ENCODE measurements at regions not wholly inside any gene's neighbourhood (a gene's known extent, or its start where the extent isn't known, plus 50 kb on each side); places are given as distances from the start of the nearest gene placed in this dataset.
A peak's percentile ranks its signal among the peaks of the same experiment; 100 is the strongest.

DNA sequence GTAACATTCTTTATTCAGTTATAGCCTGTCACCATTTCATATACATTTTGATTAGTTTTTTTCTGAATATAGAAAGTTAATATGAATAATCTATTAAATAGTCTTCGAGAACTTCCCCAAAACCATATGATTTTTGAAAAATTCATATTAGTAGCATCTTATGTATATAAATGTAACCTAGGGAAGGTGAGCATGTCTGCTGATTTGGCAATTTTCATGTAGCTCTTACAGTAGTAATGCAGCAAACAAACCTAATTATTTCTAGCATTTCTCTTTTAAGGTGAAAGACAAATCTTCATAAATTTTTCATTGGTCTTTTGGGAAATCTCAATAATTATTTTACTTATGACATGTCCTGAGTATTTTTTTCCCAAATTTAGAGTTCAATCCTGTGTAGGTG is 939.0 kb downstream of the TBC1D32 start:
- CTCF ChIA-PET = interaction anchor here (0.5 to 0.6 kb wide), 2 partner anchors 257 to 1104 kb away, joined by 3 to 4 read pairs; no protein-coding TSS in a partner anchor
- no peak overlapping the region for H3K4me3 Mint-ChIP-seq (ENCODE audit: unreplicated experiment)
- H3K27ac Mint-ChIP-seq (ENCODE audit: low read depth, unreplicated experiment) = no peak overlapping the region
- no TSS peak for BruUV-seq (replicated peaks)
- DNase-seq (ENCODE audit: unreplicated experiment) = no peak
- no peaks in the 10 kb centered on the region for H3K9me3 Mint-ChIP-seq (ENCODE audit: unreplicated experiment)
- peaks cover 6% of the 10 kb centered on the region for H3K27me3 Mint-ChIP-seq (ENCODE audit: insufficient read depth, unreplicated experiment)
- intact Hi-C loops (cut with micrococcal nuclease) = no loop called here
- no peaks in the 10 kb centered on the region for H3K36me3 Mint-ChIP-seq (ENCODE audit: insufficient read depth, unreplicated experiment)
- TF ChIP-seq CTCF (IDR thresholded peaks at IDR 0.05; ENCODE audit: unreplicated experiment) = no peak
- POLR2A ChIA-PET = no interaction called here
- no peaks in the 10 kb centered on the region for H3K4me1 Mint-ChIP-seq (ENCODE audit: insufficient read depth, unreplicated experiment)

DNA sequence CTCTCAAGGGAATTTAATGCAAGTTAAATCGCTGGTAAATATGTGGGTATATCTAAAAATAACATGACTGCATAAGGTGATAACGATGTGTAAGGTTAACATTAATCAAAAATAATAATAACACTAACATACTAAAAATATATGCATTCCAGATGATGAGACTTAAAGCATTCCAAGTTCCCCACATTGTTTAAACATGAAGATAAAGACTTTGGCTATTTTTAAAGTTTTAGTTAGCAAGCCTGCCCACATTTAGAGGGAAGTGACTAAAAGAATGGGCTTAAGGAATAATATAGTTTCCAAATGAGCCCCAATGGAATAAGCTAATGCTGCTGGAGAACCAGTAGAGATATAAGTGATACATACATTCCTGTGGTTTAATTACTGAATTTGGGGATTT is 941.3 kb downstream of the TBC1D32 start:
- no TSS peak for BruUV-seq (replicated peaks)

DNA sequence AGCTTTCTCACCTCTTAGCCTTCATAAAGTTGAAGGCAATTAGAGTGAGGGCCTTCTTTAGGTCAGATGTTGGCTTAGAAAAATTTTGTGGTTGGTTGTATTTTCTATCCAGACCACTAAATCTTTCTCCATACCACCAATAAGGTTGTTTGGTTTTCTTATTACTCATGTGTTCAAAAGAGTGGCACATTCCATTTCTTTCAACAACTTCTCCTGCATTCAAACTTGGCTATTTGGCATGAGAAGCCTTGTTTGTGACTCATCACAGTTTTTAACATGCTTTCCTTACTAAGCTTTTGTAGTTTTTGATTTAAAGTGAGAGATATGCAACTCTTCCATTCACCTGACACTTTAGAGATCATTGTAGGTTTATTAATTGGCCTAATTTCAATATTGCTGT is 949.6 kb downstream of the TBC1D32 start:
- intact Hi-C loops (cut with micrococcal nuclease) = no loop called here
- ChIA-PET CTCF (interaction anchor here (0.6 to 1.0 kb wide), 2 partner anchors 302 to 658 kb away, joined by 3 read pairs; no protein-coding TSS in a partner anchor), POLR2A (no interaction called here)
- DNase-seq (ENCODE audit: unreplicated experiment) = peak; percentile 4
- Mint-ChIP-seq H3K27ac (ENCODE audit: low read depth, unreplicated experiment) (no peak overlapping the region), H3K4me3 (ENCODE audit: unreplicated experiment) (no peak overlapping the region), H3K9me3 (ENCODE audit: unreplicated experiment) (no peaks in the 10 kb centered on the region), H3K27me3 (ENCODE audit: insufficient read depth, unreplicated experiment) (peaks cover 9% of the 10 kb centered on the region), H3K36me3 (ENCODE audit: insufficient read depth, unreplicated experiment) (no peaks in the 10 kb centered on the region), H3K4me1 (ENCODE audit: insufficient read depth, unreplicated experiment) (no peaks in the 10 kb centered on the region)
- TF ChIP-seq CTCF (IDR thresholded peaks at IDR 0.05; ENCODE audit: unreplicated experiment) = no peak
- BruUV-seq (replicated peaks) = no TSS peak

More for the DNA sequence above, 941.3 kb downstream of the TBC1D32 start:
- H3K9me3 Mint-ChIP-seq (ENCODE audit: unreplicated experiment) = no peaks in the 10 kb centered on the region
- intact Hi-C loops (cut with micrococcal nuclease) = no loop called here
- H3K4me1 Mint-ChIP-seq (ENCODE audit: insufficient read depth, unreplicated experiment) = no peaks in the 10 kb centered on the region
- no peaks in the 10 kb centered on the region for H3K36me3 Mint-ChIP-seq (ENCODE audit: insufficient read depth, unreplicated experiment)
- no peak for TF ChIP-seq CTCF (IDR thresholded peaks at IDR 0.05; ENCODE audit: unreplicated experiment)
- CTCF ChIA-PET = no interaction called here
- peaks cover 21% of the 10 kb centered on the region for H3K27me3 Mint-ChIP-seq (ENCODE audit: insufficient read depth, unreplicated experiment)
- H3K4me3 Mint-ChIP-seq (ENCODE audit: unreplicated experiment) = no peak overlapping the region
- POLR2A ChIA-PET = no interaction called here
- no peak overlapping the region for H3K27ac Mint-ChIP-seq (ENCODE audit: low read depth, unreplicated experiment)
- no peak for DNase-seq (ENCODE audit: unreplicated experiment)

- Mint-ChIP-seq H3K27me3 (ENCODE audit: insufficient read depth, unreplicated experiment) (no peaks in the 10 kb centered on the region), H3K36me3 (ENCODE audit: insufficient read depth, unreplicated experiment) (no peaks in the 10 kb centered on the region), H3K27ac (ENCODE audit: low read depth, unreplicated experiment) (no peak overlapping the region), H3K4me3 (ENCODE audit: unreplicated experiment) (no peak overlapping the region), H3K9me3 (ENCODE audit: unreplicated experiment) (no peaks in the 10 kb centered on the region), H3K4me1 (ENCODE audit: insufficient read depth, unreplicated experiment) (no peaks in the 10 kb centered on the region)
- no peak for DNase-seq (ENCODE audit: unreplicated experiment)
- intact Hi-C loops (cut with micrococcal nuclease) = no loop called here
- no TSS peak for BruUV-seq (replicated peaks)
- POLR2A ChIA-PET = no interaction called here
- CTCF ChIA-PET = interaction anchor here (0.6 to 1.5 kb wide), 4 partner anchors 8 to 1072 kb away, joined by 3 to 5 read pairs (median 3); no protein-coding TSS in a partner anchor
- TF ChIP-seq CTCF (IDR thresholded peaks at IDR 0.05; ENCODE audit: unreplicated experiment) = no peak
Measured at GRCh38 chr6:120383681-120384080, 950.6 kb downstream of the TBC1D32 start.
